GM12872 (cell line): ENCODE measurements at regions not wholly inside any gene's neighbourhood (a gene's known extent, or its start where the extent isn't known, plus 50 kb on each side); places are given as distances from the start of the nearest gene placed in this dataset.

Experiments
- CTCF ChIP-seq: IDR thresholded peaks from 3 replicates; pipeline ENCODE4 v1.5.1; 2011; ENCODE audit warnings: low read depth, mild to moderate bottlenecking, low read length, moderate library complexity; ENCODE audit not compliant: insufficient read depth

DNA sequence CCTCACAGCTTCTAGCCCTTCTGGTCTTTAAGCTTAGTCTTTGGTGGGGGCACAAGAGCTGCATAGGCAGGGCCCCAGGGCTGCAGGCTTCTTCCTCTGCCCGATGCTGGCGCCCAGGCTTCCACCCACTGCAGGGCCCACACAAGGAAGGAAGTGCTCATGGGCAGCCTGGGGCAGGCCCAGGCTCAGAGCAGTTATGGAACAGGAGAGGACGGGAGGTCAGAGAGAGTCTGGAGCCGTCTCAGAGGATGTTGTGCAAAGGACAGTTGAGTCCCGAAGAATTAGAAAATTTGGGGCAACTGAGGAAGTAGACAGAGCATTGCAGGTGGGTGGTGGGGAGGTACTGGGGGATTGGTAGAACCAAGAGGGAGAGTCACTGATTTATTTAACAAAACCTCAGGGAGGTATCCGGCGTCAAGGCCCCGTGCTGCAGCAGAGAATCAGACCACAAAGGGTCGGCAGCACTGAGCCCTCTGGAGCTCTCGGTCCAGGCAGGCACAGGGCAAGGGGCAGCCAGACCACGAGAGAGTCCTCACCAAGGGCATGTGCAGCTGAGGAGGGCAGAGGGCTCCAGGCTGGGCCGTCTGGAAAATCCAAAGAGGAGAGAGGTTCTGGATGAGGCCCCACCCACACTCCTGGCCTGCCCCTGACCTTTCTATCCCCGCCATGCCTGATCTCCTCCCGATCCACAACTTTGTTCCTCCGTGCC is 110.8 kb upstream of the GLI2 start:
- no peak for TF ChIP-seq CTCF

DNA sequence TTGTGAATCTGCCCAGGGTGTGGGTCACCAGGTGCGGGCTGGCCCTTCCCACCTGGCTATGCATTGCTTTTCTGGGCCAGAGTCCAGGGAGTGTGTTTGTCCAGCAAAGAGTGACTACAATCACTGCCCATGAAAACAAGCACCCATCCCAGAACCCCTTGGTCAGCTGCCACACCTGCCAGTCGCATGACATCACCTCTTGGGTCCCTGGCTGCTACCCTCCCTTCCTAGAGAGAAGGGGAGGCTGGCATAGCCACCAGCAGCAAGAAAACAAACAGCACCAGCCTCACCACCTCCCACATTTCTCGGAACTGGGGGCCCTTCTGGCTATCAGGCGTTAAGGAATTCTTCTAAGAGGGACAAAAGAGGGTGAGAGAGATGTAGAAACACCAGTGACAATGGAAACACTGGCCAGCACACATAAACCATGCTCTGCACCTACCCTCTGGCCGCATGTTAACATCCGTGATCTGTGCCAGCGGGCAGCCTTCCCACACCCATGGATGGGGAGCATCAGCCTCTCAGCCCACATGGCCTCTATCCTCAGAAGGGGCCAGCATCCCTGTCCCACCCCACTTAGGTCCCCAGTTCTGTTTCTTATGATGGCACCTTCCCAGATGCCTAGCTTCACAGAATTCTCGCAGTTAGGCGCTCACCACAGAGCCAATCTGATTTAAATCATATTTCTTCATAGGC is 109.7 kb upstream of the GLI2 start:
- TF ChIP-seq CTCF, result no peak

DNA sequence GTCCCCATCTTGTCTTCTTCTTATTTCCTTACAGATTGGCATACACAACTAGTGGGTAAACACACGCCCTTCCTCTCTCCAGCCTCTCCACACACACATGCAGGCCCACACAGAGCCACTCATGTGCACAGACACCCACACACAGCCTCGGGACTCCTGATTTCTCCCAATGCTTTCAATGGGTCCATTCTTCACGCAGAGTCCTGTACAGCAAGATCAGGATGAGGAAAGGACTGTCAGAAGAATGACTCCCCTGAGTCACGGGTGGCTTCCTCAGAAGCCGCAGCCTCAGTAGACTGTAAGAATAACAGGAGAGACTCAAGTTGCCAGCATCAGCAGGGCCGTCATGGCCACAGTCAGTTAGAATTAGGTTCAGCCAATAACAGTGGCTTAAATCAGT is 109.1 kb upstream of the GLI2 start:
- no peak for TF ChIP-seq CTCF

DNA sequence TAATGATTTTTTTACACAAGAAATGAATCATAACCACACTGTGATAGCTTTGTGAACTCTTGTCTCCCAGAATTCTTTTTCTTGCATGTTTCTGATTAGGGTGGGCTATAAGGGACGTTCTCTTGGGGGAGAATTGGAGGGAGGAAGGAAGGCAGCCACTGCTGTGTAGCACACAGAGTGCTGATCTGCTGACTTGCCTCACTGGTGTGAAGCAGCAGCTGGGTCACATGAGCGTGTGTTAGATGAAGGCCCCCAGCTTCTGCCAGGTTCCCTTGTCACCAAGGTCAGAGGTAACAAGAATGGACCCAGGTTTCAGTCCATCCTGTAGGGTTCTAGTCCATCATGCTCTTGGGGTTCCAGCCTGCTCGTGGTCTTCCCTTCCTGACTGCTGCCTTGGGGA is 107.4 kb upstream of the GLI2 start:
- no peak for TF ChIP-seq CTCF

DNA sequence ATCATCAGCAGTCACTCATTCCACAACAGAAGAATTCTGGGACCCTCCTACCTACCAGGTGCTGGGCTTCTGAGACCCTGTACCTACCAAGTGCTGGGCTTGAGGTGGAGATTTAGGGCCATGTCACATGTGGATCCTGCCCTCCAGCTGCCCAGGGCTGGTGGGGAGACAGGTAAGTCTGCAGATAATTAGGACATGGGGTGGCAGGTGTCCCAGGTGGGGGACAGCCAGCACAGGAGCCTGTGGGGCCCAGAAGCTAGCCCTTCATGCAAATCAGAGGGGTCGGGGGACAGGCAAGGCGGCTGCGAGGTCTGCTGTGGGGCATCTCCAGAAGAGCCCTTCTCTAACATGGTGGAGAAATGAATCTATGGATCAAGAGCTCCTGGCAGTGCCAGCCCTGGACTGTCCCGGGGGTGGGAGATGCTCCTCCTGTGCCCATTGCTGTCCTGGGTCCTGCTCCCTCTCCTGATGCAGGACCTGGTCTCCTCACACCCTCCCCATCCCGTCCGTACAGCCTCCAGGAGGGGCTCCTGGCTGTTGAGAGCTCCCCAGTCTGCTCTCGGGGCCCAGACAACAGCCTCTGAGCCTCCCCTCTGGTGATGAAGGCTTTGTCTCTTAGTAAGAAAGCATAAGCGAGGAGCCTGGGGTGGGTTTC is 106.3 kb upstream of the GLI2 start:
- TF ChIP-seq CTCF, result no peak

DNA sequence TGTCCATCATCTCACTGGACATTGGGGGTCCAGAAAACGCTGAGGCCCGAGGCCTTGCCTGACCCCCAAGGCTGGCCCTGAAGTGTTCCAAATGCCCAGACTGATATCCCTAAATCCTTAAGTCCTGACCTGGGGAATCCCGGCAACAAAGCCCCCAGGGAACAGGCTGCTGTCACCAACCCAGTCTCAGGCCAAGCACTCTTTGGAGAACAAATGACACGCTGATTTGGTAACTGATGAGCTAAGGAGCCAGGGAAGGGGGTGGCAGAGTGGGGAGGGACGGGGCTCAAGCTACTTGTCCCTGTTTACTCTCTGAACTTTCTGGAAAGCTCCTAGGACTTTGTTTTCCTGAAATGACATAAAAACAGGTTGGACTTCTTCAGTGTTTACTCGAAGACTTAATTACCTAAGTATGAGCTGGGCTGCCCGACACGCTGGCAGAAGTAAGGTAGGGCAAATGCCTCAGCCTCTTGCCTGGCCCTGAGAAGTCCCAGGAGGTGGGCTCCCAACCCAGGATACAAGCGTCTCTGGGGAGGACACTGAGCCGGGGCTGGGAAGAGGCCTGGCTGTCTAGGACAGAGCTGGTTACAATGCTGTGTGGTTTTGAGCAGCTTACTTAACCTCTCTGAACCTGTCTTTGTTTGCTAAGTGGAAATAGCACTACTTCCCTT is 105.5 kb upstream of the GLI2 start:
- TF ChIP-seq CTCF, result no peak

GRCh38 chr2:120631236-120631635 is 104.4 kb upstream of the GLI2 start:
- TF ChIP-seq CTCF, result no peak
